Mesodermal cell (in vitro differentiated cells): ENCODE measurements at regions not wholly inside any gene's neighbourhood (a gene's known extent, or its start where the extent isn't known, plus 50 kb on each side); places are given as distances from the start of the nearest gene placed in this dataset.
"Not testable (repeated sequence)": the region's sequence is repeated elsewhere in the genome, so short reads cannot be mapped to it uniquely, and the experiment has no call there.

Experiments
- H3K27ac ChIP-seq: 2 replicates; pipeline ENCODE4 v1.7.0; 2013; ENCODE audit warnings: mild to moderate bottlenecking, low read depth, low read length, moderate library complexity; ENCODE audit not compliant: severe bottlenecking
- H3K36me3 ChIP-seq: 2 replicates; pipeline ENCODE4 v1.7.1; 2013; ENCODE audit warnings: mild to moderate bottlenecking, low read length, moderate library complexity; ENCODE audit not compliant: control insufficient read depth, insufficient read depth
- H3K4me1 ChIP-seq: one replicate; pipeline ENCODE4 v1.7.1; 2013; ENCODE audit warnings: mild to moderate bottlenecking, low read length; ENCODE audit not compliant: insufficient read depth, control insufficient read depth, poor library complexity, severe bottlenecking
- H3K4me3 ChIP-seq: 2 replicates; pipeline ENCODE4 v1.7.0; 2013; ENCODE audit warnings: low read length, control low read depth, mild to moderate bottlenecking; ENCODE audit not compliant: insufficient read depth, poor library complexity, severe bottlenecking; ENCODE audit errors: extremely low read depth
- H3K9me3 ChIP-seq: 2 replicates; pipeline ENCODE4 v1.7.1; 2013; ENCODE audit warnings: mild to moderate bottlenecking, low read length, moderate library complexity; ENCODE audit not compliant: control insufficient read depth
- WGBS, 2 experiments: methylation state at CpG; one replicate each; pipeline ENCODE4 v1.1.5; 2013; ENCODE audit warnings: missing lambda C conversion rate in 2 of 2; ENCODE audit not compliant: insufficient coverage in 2 of 2; 5-methylcytosine and 5-hydroxymethylcytosine counted together

- Histone ChIP-seq H3K9me3 (no peaks in the 10 kb centered on the region), H3K4me1 (no peaks in the 10 kb centered on the region), H3K4me3 (no peak overlapping the region), H3K27ac (no peak overlapping the region), H3K36me3 (no peaks in the 10 kb centered on the region)
- WGBS, 2 experiments: no CpG with 5 or more reads among the region's 1 CpG
Observed at GRCh38 chrX:16067886-16068515, 55.4 kb upstream of the GRPR start.

GRCh38 chrX:16063921-16064320, 59.4 kb upstream of the GRPR start:
- no peaks in the 10 kb centered on the region for H3K36me3 ChIP-seq
- no CpG with 5 or more reads among the region's 1 CpG for WGBS, 2 experiments
- no peak overlapping the region for H3K4me3 ChIP-seq
- no peaks in the 10 kb centered on the region for H3K4me1 ChIP-seq
- H3K9me3 ChIP-seq: no peaks in the 10 kb centered on the region
- H3K27ac ChIP-seq: no peak overlapping the region

GRCh38 chrX:16063141-16063540, 60.2 kb upstream of the GRPR start:
- no peak overlapping the region for H3K4me3 ChIP-seq
- no peak overlapping the region for H3K27ac ChIP-seq
- no peaks in the 10 kb centered on the region for H3K36me3 ChIP-seq
- WGBS, 2 experiments: 100% methylated on average over 1 of the region's 2 CpGs; no CpG with 5 or more reads in 1 of the 2 experiments
- no peaks in the 10 kb centered on the region for H3K4me1 ChIP-seq
- H3K9me3 ChIP-seq: no peaks in the 10 kb centered on the region

GRCh38 chrX:16061296-16061695, 62.1 kb upstream of the GRPR start:
- H3K36me3 ChIP-seq: no peaks in the 10 kb centered on the region
- H3K9me3 ChIP-seq: no peaks in the 10 kb centered on the region
- H3K27ac ChIP-seq: no peak overlapping the region
- H3K4me3 ChIP-seq: no peak overlapping the region
- no peaks in the 10 kb centered on the region for H3K4me1 ChIP-seq
- no CpG with 5 or more reads among the region's 3 CpGs for WGBS, 2 experiments

- no peak overlapping the region for H3K27ac ChIP-seq
- 60% methylated on average over 1 of the region's 2 CpGs; no CpG with 5 or more reads in 1 of the 2 experiments for WGBS, 2 experiments
Observed at GRCh38 chrX:16060252-16060651, 63.1 kb upstream of the GRPR start.

GRCh38 chrX:16049126-16049525, 74.2 kb upstream of the GRPR start:
- H3K4me3 ChIP-seq, H3K36me3 ChIP-seq, H3K27ac ChIP-seq, H3K4me1 ChIP-seq, H3K9me3 ChIP-seq: not testable (repeated sequence)
- 100% methylated on average over 2 to 3 of the region's 9 CpGs for WGBS, 2 experiments

More at GRCh38 chrX:16060252-16060651, 63.1 kb upstream of the GRPR start:
- H3K36me3 ChIP-seq: no peaks in the 10 kb centered on the region
- no peaks in the 10 kb centered on the region for H3K4me1 ChIP-seq
- no peaks in the 10 kb centered on the region for H3K9me3 ChIP-seq
- no peak overlapping the region for H3K4me3 ChIP-seq

- Histone ChIP-seq H3K4me3 (no peak overlapping the region), H3K4me1 (no peaks in the 10 kb centered on the region), H3K9me3 (no peaks in the 10 kb centered on the region), H3K36me3 (no peaks in the 10 kb centered on the region), H3K27ac (no peak overlapping the region)
- no CpG with 5 or more reads among the region's 1 CpG for WGBS, 2 experiments
Observed at GRCh38 chrX:16042980-16043379, 80.4 kb upstream of the GRPR start.

GRCh38 chrX:16039834-16040233, 83.5 kb upstream of the GRPR start:
- Histone ChIP-seq H3K4me3 (no peak overlapping the region), H3K36me3 (no peaks in the 10 kb centered on the region), H3K9me3 (no peaks in the 10 kb centered on the region)

GRCh38 chrX:16039363-16039762, 84.0 kb upstream of the GRPR start:
- Histone ChIP-seq H3K4me3 (no peak overlapping the region), H3K4me1 (peaks cover 5% of the 10 kb centered on the region), H3K27ac (no peak overlapping the region), H3K9me3 (no peaks in the 10 kb centered on the region), H3K36me3 (no peaks in the 10 kb centered on the region)

More at GRCh38 chrX:16039834-16040233, 83.5 kb upstream of the GRPR start:
- 86% methylated on average over 1 of the region's 1 CpG; no CpG with 5 or more reads in 1 of the 2 experiments for WGBS, 2 experiments
- H3K4me1 ChIP-seq: peaks cover 5% of the 10 kb centered on the region
- H3K27ac ChIP-seq: no peak overlapping the region

GRCh38 chrX:16033331-16033730, 90.0 kb upstream of the GRPR start:
- H3K4me1 ChIP-seq: peaks cover 5% of the 10 kb centered on the region
- H3K27ac ChIP-seq: no peak overlapping the region
- H3K36me3 ChIP-seq: no peaks in the 10 kb centered on the region
- H3K4me3 ChIP-seq: no peak overlapping the region
- H3K9me3 ChIP-seq: no peaks in the 10 kb centered on the region
- WGBS, 2 experiments: no CpG with 5 or more reads among the region's 4 CpGs

GRCh38 chrX:16028576-16028975, 94.8 kb upstream of the GRPR start:
- WGBS, 2 experiments: 86% methylated on average over 1 of the region's 1 CpG; no CpG with 5 or more reads in 1 of the 2 experiments
- Histone ChIP-seq H3K27ac (no peak overlapping the region), H3K4me3 (no peak overlapping the region), H3K36me3 (no peaks in the 10 kb centered on the region), H3K4me1 (peaks cover 13% of the 10 kb centered on the region), H3K9me3 (no peaks in the 10 kb centered on the region)
